ENCODE measurements at regions not wholly inside any gene's neighbourhood (a gene's known extent, or its start where the extent isn't known, plus 50 kb on each side); places are given as distances from the start of the nearest gene placed in this dataset.

DNA sequence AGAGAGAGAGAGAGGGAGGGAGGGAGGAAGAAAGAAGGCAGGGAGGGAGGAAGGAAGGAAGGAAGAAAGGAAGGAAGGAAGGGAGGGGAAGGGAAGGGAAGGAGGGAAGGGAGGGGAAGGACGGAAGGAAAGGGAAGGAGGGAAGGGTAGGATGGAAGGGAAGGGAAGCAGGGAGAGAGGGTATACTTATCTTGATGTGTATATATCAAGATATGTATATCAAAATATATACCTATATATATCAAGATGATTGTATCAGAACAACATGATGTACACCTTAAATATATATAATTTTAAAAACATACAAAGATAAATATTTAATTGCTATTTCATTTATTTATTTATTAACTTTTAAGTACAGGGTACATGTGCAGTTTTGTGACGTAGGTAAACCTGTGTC is 96.8 kb upstream of the ADAMTS16 start:
- no peak for DNase-seq (ENCODE audit: low read depth)

DNA sequence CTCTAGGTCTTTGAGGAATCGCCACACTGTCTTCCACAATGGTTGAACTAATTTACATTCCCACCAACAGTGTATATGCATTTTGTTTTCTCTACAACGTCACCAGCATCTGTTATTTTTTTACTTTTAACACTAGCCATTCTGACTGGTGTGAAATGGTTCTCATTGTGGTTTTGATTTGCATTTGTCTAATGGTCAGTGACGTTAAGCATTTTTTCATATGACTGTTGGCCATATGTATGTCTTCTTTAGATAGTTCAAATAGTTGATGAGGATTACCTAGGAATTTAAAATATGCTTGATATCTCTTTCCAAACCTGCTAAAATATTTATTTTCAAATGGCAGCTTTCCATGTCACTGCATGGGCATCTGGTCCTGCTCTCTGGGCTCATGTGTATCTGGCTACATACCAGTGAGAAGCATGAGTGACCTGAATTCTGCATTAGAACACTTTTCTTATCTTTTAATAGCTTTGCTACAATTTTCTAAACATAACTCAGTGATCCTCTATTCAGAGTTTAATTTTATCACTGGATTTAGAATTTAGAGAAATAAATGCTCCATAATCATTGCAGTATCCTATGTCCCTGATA is 95.8 kb upstream of the ADAMTS16 start:
- no peak for DNase-seq (ENCODE audit: low read depth)

GRCh38 chr5:5046680-5047502 is 93.2 kb upstream of the ADAMTS16 start:
- DNase-seq (ENCODE audit: low read depth) = no peak

GRCh38 chr5:5050801-5051200 is 89.3 kb upstream of the ADAMTS16 start:
- no peak for DNase-seq (ENCODE audit: low read depth)

GRCh38 chr5:5055712-5056111 is 84.4 kb upstream of the ADAMTS16 start:
- DNase-seq (ENCODE audit: low read depth) = no peak

- no peak for DNase-seq (ENCODE audit: low read depth)
These were observed 78.3 kb upstream of the ADAMTS16 start for GRCh38 chr5:5061836-5062235.

- DNase-seq (ENCODE audit: low read depth) = no peak
These were observed 77.4 kb upstream of the ADAMTS16 start for GRCh38 chr5:5062525-5063302.

GRCh38 chr5:5063533-5063953 is 76.6 kb upstream of the ADAMTS16 start:
- DNase-seq (ENCODE audit: low read depth) = no peak

DNA sequence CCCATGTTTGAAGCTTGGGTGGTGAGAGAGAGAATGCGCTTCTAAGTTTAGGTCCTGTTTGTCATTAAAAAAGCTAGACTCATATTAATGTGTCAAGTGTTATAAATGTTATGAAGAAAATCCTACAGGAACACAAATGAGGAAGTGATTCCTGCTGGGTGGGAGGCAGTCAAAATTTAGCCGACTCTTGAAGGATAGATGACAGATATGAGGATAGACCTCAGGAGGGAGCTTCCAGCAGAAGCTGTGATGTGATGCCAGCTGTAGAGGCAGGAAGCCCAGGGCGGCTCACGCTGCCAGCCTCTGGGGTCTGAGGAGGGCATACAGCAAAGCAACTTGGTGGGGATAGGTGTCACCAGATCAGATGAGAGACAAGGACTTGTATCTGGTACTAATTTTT is 74.7 kb upstream of the ADAMTS16 start:
- DNase-seq (ENCODE audit: low read depth) = no peak

DNA sequence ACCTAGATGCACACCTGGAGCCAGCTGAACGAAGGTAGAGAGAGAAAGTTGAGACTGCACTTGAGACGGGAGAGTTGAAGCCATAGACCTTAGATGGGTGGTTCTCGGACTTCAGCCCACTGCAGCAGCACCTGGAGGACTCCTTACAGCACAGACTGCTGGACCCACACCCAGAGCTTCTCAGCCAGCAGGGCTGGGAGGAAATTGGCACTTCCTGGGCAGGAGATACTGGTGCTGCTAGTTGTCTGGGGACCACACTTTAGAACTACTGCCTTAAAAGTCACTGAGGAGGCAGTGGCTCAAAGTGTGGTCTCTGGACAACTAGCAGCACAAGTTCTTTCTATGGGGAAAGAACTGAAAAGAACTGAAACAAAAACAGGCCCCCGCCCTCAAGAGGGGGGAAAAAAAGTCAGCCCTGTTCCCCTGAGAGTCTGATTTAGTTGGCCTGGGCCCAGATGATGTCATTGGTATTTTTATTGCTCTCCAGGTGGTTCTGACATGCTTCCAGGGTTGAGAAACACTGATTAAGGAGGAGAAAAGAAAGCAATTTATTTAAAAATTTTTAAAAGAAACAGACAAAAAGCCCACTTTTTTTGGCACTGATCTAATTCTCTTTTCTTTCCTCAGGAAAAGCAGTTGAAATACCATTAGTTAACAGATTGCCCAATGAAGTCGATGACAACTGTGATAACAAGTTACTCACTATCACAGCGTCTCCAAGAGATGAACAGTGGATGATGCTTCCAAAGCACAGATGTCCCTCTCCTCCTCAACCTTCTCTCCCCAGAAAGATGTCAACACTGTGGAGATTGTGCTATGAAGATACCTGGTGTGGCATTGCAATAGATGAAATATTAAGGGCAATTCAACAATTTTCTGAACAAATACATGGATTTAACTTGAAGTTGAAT is 73.6 kb upstream of the ADAMTS16 start:
- DNase-seq (ENCODE audit: low read depth) = no peak

DNA sequence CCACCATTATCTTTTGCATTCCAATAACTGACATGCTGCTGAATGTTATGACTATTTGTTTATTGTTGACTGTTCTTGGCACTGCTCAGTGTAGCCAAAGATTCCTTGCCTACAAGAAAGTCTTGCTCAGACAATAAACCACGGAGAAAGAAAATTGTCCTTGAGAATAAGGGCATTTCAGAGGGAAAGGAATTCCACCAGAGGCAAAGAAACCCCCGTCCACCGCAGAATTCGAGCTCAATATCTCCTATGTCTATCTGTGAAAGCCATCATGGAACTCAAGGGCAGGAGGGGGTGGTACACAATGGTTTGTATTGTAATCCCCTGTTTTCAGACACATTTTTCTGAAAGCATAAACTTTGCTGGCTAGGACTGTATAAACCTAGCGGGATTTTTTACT is 70.3 kb upstream of the ADAMTS16 start:
- no peak for DNase-seq (ENCODE audit: low read depth)

GRCh38 chr5:5071554-5071953 is 68.6 kb upstream of the ADAMTS16 start:
- DNase-seq (ENCODE audit: low read depth) = no peak

DNA sequence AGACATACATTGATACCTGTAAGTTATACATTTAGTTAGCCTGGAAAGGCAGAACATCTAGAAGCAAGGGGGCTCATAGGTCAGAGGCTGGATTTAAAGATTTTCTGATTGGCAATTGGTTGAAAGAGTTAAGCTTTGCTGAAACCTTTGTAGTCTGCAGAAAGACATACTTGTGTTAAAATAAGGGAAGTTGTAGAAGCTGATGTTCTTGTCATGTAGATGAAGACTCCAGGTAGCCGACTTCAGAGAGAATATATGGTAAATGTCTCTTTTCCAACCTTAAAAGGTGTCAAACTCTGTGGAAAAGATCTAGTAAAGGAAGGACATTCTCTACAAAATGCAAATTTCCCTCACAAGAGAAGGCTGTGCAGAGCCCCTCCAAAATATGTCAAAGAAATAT is 62.9 kb upstream of the ADAMTS16 start:
- no peak for DNase-seq (ENCODE audit: low read depth)

GRCh38 chr5:5078009-5078897 is 61.9 kb upstream of the ADAMTS16 start:
- DNase-seq (ENCODE audit: low read depth) = no peak

DNA sequence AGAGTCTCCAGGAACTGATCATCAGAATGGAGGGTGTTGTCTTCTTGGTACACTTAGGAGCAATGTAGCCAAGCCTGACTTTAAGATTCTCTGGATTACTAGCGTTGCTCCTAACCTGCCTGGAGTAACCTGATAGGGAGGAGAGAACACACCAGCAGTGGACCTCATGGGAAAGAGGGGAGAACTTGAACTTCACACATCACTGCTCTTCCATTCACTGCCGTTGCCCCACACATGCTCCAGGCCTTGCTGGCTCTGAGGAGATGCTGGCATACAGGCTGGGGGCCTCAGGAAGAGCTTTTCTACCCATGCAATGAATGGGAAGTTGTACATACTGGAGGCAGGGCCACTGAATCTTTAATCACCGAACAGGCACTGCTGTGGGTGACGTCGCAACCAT is 60.3 kb upstream of the ADAMTS16 start:
- no peak for DNase-seq (ENCODE audit: low read depth)

GRCh38 chr5:5080790-5081189 is 59.3 kb upstream of the ADAMTS16 start:
- DNase-seq (ENCODE audit: low read depth) = no peak

DNA sequence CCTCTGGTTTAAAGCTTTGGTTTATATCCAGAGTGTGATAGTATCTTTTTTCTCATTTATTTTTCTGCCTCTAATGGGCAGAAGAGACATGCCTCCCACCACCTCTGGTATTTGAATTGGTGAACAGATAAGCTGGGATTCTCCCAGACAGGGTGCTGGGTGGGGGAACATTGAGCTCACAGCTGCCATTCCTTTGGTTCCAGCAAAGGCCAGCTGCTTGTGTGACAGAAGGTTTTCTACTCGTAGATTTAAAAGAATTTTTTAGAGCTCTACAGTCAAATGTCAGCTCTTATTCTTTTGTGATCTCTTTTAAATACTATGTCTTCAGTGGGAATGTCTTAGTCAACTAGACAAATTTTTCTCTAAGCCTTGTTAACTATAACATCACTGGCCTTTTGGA is 54.7 kb upstream of the ADAMTS16 start:
- DNase-seq (ENCODE audit: low read depth) = no peak

GRCh38 chr5:5089895-5090649 is 50.1 kb upstream of the ADAMTS16 start:
- no peak for DNase-seq (ENCODE audit: low read depth)

Measured in LHCN-M2 (cell line).